GM20000 (cell line): ENCODE measurements at regions not wholly inside any gene's neighbourhood (a gene's known extent, or its start where the extent isn't known, plus 50 kb on each side); places are given as distances from the start of the nearest gene placed in this dataset.

Source experiments
- DNase-seq: peaks from one replicate; pipeline ENCODE4 v3.0.0; 2012; ENCODE audit warnings: low spot score
- CTCF ChIP-seq: IDR thresholded peaks from 2 replicates; pipeline ENCODE4 v1.5.1; 2012; ENCODE audit warnings: mild to moderate bottlenecking, control low read depth; ENCODE audit errors: extremely low read depth, missing control alignments

GRCh38 chr10:121289800-121290199 is 308.4 kb downstream of the FGFR2 start:
- DNase-seq: no peak
- TF ChIP-seq CTCF: no peak

GRCh38 chr10:121290674-121291073 is 307.6 kb downstream of the FGFR2 start:
- DNase-seq: no peak
- TF ChIP-seq CTCF: no peak

GRCh38 chr10:121291376-121291775 is 306.9 kb downstream of the FGFR2 start:
- no peak for DNase-seq
- TF ChIP-seq CTCF: no peak

- no peak for DNase-seq
- TF ChIP-seq CTCF: no peak
Measured at GRCh38 chr10:121291823-121292222, 306.4 kb downstream of the FGFR2 start.

GRCh38 chr10:121292321-121292720 is 305.9 kb downstream of the FGFR2 start:
- no peak for TF ChIP-seq CTCF
- DNase-seq: no peak

GRCh38 chr10:121293110-121293509 is 305.1 kb downstream of the FGFR2 start:
- DNase-seq: no peak
- no peak for TF ChIP-seq CTCF

GRCh38 chr10:121294630-121295029 is 303.6 kb downstream of the FGFR2 start:
- TF ChIP-seq CTCF: no peak
- no peak for DNase-seq
